ENCODE measurements at regions not wholly inside any gene's neighbourhood (a gene's known extent, or its start where the extent isn't known, plus 50 kb on each side); places are given as distances from the start of the nearest gene placed in this dataset.
"Not testable (repeated sequence)": the region's sequence is repeated elsewhere in the genome, so short reads cannot be mapped to it uniquely, and the experiment has no call there.

GRCh38 chr3:36656873-36657272, 107.5 kb downstream of the DCLK3 start:
- Mint-ChIP-seq H3K9me3 (peaks cover 0 to 7% (median 0%) of the 10 kb centered on the region in 9 donors), H3K36me3 (peaks cover 0 to 6% (median 0%) of the 10 kb centered on the region in 3 donors), H3K4me3 (no peak overlapping the region), H3K27me3 (peaks cover 15 to 46% (median 29%) of the 10 kb centered on the region in 5 donors), H3K27ac (no peak overlapping the region), H3K4me1 (no peaks in the 10 kb centered on the region)
- no peak for DNase-seq
- POLR2A ChIA-PET = no interaction called here
- ATAC-seq = no peak

GRCh38 chr3:36653095-36653494, 111.3 kb downstream of the DCLK3 start:
- no peak for DNase-seq

GRCh38 chr3:36652104-36652503, 112.2 kb downstream of the DCLK3 start:
- Mint-ChIP-seq H3K9me3 (peaks cover 0 to 7% (median 0%) of the 10 kb centered on the region in 9 donors), H3K4me3 (no peak overlapping the region), H3K36me3 (peaks cover 0 to 6% (median 0%) of the 10 kb centered on the region in 3 donors), H3K27me3 (peaks cover 22 to 70% (median 34%) of the 10 kb centered on the region in 5 donors), H3K27ac (no peak overlapping the region), H3K4me1 (no peaks in the 10 kb centered on the region)
- ATAC-seq (no peak), DNase-seq (no peak)
- POLR2A ChIA-PET = no interaction called here

More at GRCh38 chr3:36653095-36653494, 111.3 kb downstream of the DCLK3 start:
- ATAC-seq = no peak
- H3K36me3 Mint-ChIP-seq = peaks cover 0 to 6% (median 0%) of the 10 kb centered on the region in 3 donors
- H3K27ac Mint-ChIP-seq = no peak overlapping the region
- no peak overlapping the region for H3K4me3 Mint-ChIP-seq
- H3K4me1 Mint-ChIP-seq = no peaks in the 10 kb centered on the region
- H3K27me3 Mint-ChIP-seq = peaks cover 25 to 65% (median 37%) of the 10 kb centered on the region in 5 donors
- POLR2A ChIA-PET = no interaction called here
- peaks cover 0 to 7% (median 0%) of the 10 kb centered on the region in 9 donors for H3K9me3 Mint-ChIP-seq

- H3K27ac Mint-ChIP-seq = no peak overlapping the region
- peaks cover 14 to 72% (median 37%) of the 10 kb centered on the region in 5 donors for H3K27me3 Mint-ChIP-seq
- POLR2A ChIA-PET = no interaction called here
- H3K36me3 Mint-ChIP-seq = peaks cover 0 to 6% (median 0%) of the 10 kb centered on the region in 3 donors
- ATAC-seq = no peak
- H3K4me3 Mint-ChIP-seq = no peak overlapping the region
- no peak for DNase-seq
- H3K4me1 Mint-ChIP-seq = no peaks in the 10 kb centered on the region
- H3K9me3 Mint-ChIP-seq = peaks cover 0 to 7% (median 0%) of the 10 kb centered on the region in 9 donors
Measured at GRCh38 chr3:36650271-36650671, 114.1 kb downstream of the DCLK3 start.

GRCh38 chr3:36649125-36649524, 115.2 kb downstream of the DCLK3 start:
- Mint-ChIP-seq H3K36me3 (peaks cover 0 to 6% (median 0%) of the 10 kb centered on the region in 3 donors), H3K9me3 (peaks cover 0 to 7% (median 0%) of the 10 kb centered on the region in 9 donors), H3K27ac (no peak overlapping the region), H3K27me3 (peaks cover 14 to 66% (median 33%) of the 10 kb centered on the region in 5 donors), H3K4me1 (no peaks in the 10 kb centered on the region), H3K4me3 (no peak overlapping the region)
- no peak for ATAC-seq
- POLR2A ChIA-PET = no interaction called here
- DNase-seq = no peak

- POLR2A ChIA-PET = no interaction called here
- no peaks in the 10 kb centered on the region for H3K4me1 Mint-ChIP-seq
- peaks cover 0 to 1% (median 0%) of the 10 kb centered on the region in 3 donors for H3K36me3 Mint-ChIP-seq
- peaks cover 12 to 59% (median 31%) of the 10 kb centered on the region in 5 donors for H3K27me3 Mint-ChIP-seq
- DNase-seq (no peak), ATAC-seq (no peak)
- H3K9me3 Mint-ChIP-seq = peaks cover 0 to under 1% (median 0%) of the 10 kb centered on the region in 9 donors
- no peak overlapping the region for H3K27ac Mint-ChIP-seq
- no peak overlapping the region for H3K4me3 Mint-ChIP-seq
Measured at GRCh38 chr3:36648241-36649034, 115.9 kb downstream of the DCLK3 start.

GRCh38 chr3:36647423-36647853, 116.9 kb downstream of the DCLK3 start:
- Mint-ChIP-seq H3K4me3 (no peak overlapping the region), H3K36me3 (no peaks in the 10 kb centered on the region), H3K27me3 (peaks cover 10 to 54% (median 31%) of the 10 kb centered on the region in 5 donors), H3K9me3 (no peaks in the 10 kb centered on the region), H3K4me1 (no peaks in the 10 kb centered on the region), H3K27ac (peak overlapping the region in 1 of 10 donors; percentile 83)
- POLR2A ChIA-PET = no interaction called here
- DNase-seq = no peak
- no peak for ATAC-seq

- DNase-seq = no peak
- H3K4me3 Mint-ChIP-seq = no peak overlapping the region
- POLR2A ChIA-PET = no interaction called here
Measured at GRCh38 chr3:36643192-36643591, 121.2 kb downstream of the DCLK3 start.

GRCh38 chr3:36635731-36636130, 128.6 kb downstream of the DCLK3 start:
- Mint-ChIP-seq H3K27me3 (peaks cover 0 to 13% (median 3%) of the 10 kb centered on the region in 5 donors), H3K9me3 (peaks cover 0 to 6% (median 0%) of the 10 kb centered on the region in 9 donors), H3K27ac (no peak overlapping the region), H3K4me1 (no peaks in the 10 kb centered on the region), H3K4me3 (no peak overlapping the region), H3K36me3 (no peaks in the 10 kb centered on the region)
- no peak for DNase-seq
- POLR2A ChIA-PET = no interaction called here
- ATAC-seq = no peak

More at GRCh38 chr3:36643192-36643591, 121.2 kb downstream of the DCLK3 start:
- Mint-ChIP-seq H3K27ac (no peak overlapping the region), H3K36me3 (no peaks in the 10 kb centered on the region), H3K27me3 (peaks cover 2 to 27% (median 10%) of the 10 kb centered on the region in 5 donors), H3K9me3 (no peaks in the 10 kb centered on the region), H3K4me1 (no peaks in the 10 kb centered on the region)
- ATAC-seq = no peak

GRCh38 chr3:36633897-36634296, 130.5 kb downstream of the DCLK3 start:
- H3K27ac Mint-ChIP-seq, DNase-seq, POLR2A ChIA-PET, H3K4me1 Mint-ChIP-seq, H3K36me3 Mint-ChIP-seq, H3K9me3 Mint-ChIP-seq, H3K4me3 Mint-ChIP-seq, ATAC-seq: not testable (repeated sequence)
- H3K27me3 Mint-ChIP-seq = peaks cover 0 to 15% (median 3%) of the 10 kb centered on the region in 5 donors

- Mint-ChIP-seq H3K27me3 (peaks cover 0 to 16% (median 3%) of the 10 kb centered on the region in 5 donors), H3K4me1 (no peaks in the 10 kb centered on the region), H3K27ac (no peak overlapping the region), H3K36me3 (no peaks in the 10 kb centered on the region), H3K9me3 (peaks cover 0 to 9% (median 0%) of the 10 kb centered on the region in 9 donors), H3K4me3 (no peak overlapping the region)
- POLR2A ChIA-PET = no interaction called here
- ATAC-seq = no peak
- no peak for DNase-seq
Measured at GRCh38 chr3:36633060-36633459, 131.3 kb downstream of the DCLK3 start.

- DNase-seq = no peak
- peaks cover 0 to 9% (median 0%) of the 10 kb centered on the region in 9 donors for H3K9me3 Mint-ChIP-seq
Measured at GRCh38 chr3:36631549-36631948, 132.8 kb downstream of the DCLK3 start.

GRCh38 chr3:36615861-36616260, 148.5 kb downstream of the DCLK3 start:
- peaks cover 5 to 19% (median 7%) of the 10 kb centered on the region in 5 donors for H3K27me3 Mint-ChIP-seq
- ATAC-seq (no peak), DNase-seq (no peak)
- no peaks in the 10 kb centered on the region for H3K36me3 Mint-ChIP-seq
- POLR2A ChIA-PET = no interaction called here
- H3K9me3 Mint-ChIP-seq = peaks cover 0 to 9% (median 0%) of the 10 kb centered on the region in 9 donors
- no peak overlapping the region for H3K4me3 Mint-ChIP-seq
- H3K27ac Mint-ChIP-seq = no peak overlapping the region
- H3K4me1 Mint-ChIP-seq = peaks cover 0 to 2% (median 0%) of the 10 kb centered on the region in 4 donors

More at GRCh38 chr3:36631549-36631948, 132.8 kb downstream of the DCLK3 start:
- no peak overlapping the region for H3K27ac Mint-ChIP-seq
- ATAC-seq = no peak
- POLR2A ChIA-PET = no interaction called here
- H3K4me3 Mint-ChIP-seq = no peak overlapping the region
- no peaks in the 10 kb centered on the region for H3K36me3 Mint-ChIP-seq
- no peaks in the 10 kb centered on the region for H3K4me1 Mint-ChIP-seq
- H3K27me3 Mint-ChIP-seq = peaks cover 0 to 29% (median 4%) of the 10 kb centered on the region in 5 donors
